Fibroblast of the aortic adventitia (primary cell): ENCODE measurements at regions not wholly inside any gene's neighbourhood (a gene's known extent, or its start where the extent isn't known, plus 50 kb on each side); places are given as distances from the start of the nearest gene placed in this dataset.

Experiments used
- DNase-seq: peaks from one replicate; pipeline ENCODE4 v3.0.0-alpha.2; 2010; ENCODE audit warnings: low read depth
- H3K4me3 ChIP-seq: 2 replicates; pipeline ENCODE4 v1.5.1; 2011; ENCODE audit warnings: low read depth, mild to moderate bottlenecking, control low read depth, low read length, moderate library complexity
- TF ChIP-seq, protein P1 (sequence below): IDR thresholded peaks from 2 replicates; pipeline ENCODE4 v1.5.1; 2011; ENCODE audit warnings: mild to moderate bottlenecking, low read length, control low read depth, inconsistent platforms; ENCODE audit not compliant: insufficient read depth

- no peak for DNase-seq
- TF ChIP-seq, protein P1, sequence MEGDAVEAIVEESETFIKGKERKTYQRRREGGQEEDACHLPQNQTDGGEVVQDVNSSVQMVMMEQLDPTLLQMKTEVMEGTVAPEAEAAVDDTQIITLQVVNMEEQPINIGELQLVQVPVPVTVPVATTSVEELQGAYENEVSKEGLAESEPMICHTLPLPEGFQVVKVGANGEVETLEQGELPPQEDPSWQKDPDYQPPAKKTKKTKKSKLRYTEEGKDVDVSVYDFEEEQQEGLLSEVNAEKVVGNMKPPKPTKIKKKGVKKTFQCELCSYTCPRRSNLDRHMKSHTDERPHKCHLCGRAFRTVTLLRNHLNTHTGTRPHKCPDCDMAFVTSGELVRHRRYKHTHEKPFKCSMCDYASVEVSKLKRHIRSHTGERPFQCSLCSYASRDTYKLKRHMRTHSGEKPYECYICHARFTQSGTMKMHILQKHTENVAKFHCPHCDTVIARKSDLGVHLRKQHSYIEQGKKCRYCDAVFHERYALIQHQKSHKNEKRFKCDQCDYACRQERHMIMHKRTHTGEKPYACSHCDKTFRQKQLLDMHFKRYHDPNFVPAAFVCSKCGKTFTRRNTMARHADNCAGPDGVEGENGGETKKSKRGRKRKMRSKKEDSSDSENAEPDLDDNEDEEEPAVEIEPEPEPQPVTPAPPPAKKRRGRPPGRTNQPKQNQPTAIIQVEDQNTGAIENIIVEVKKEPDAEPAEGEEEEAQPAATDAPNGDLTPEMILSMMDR = no peak
- no peak overlapping the region for H3K4me3 ChIP-seq
Measured at GRCh38 chr6:134725590-134725989, 224.3 kb downstream of the ALDH8A1 start.

GRCh38 chr6:134724771-134725340 lies 225.0 kb downstream of the ALDH8A1 start:
- TF ChIP-seq, protein P1 = no peak
- DNase-seq = no peak
- no peak overlapping the region for H3K4me3 ChIP-seq

DNA sequence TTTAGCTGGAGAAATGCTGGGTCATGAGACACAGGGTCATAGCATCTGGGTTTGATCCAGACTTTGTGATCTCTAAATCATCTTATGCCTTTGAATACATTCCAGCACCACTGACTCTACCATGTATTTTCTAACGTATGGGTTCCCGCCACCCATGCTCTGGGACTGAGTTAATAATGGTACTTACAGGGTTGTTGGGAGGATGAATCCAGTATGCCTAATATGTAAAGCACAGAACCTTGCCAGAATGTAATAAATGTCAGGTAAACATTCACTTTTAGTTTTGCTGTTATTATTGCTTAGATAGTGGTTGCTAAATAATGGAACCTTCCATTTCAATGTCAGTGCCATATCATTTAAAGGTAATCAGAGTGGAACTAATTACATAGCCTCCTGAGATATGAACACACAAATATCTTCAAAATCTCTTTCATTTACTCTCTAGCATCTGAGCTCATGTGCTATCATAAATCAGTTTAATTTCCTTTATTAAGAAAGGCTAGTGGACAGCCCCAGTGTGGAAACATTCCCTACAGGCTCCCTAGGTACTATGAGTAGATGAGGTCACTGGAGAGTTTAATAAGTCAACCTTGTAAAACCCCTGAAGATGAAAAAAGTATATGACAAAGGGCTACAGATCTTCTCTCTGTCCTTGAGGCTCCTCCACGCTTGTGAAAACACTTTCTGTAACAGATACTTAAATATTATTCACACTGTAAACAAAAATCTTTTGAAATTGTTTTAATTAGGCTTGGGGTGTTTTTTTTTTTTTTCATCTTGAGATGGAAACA lies 226.6 kb downstream of the ALDH8A1 start:
- DNase-seq = peak; percentile 51
- TF ChIP-seq, protein P1 = no peak

GRCh38 chr6:134722200-134722870 lies 227.6 kb downstream of the ALDH8A1 start:
- no peak overlapping the region for H3K4me3 ChIP-seq
- TF ChIP-seq, protein P1 = no peak
- DNase-seq = peak; percentile 54

More for the DNA sequence above, 226.6 kb downstream of the ALDH8A1 start:
- no peak overlapping the region for H3K4me3 ChIP-seq

DNA sequence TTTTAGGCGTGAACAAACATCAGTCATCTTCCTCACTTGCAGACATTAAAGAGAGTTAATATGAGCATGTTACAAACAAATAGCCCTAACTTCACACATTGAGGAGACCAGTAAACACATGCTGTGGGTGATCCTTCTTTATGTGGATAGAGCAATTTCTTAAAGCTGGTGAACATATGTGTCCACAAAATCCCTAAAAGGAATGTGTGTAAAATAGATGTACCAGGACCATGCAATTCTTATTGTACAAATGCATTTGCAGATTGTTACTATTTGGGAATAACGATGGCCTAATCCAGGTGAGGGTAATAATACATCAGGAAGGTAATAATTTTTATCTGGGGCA lies 228.9 kb downstream of the ALDH8A1 start:
- TF ChIP-seq, protein P1 = no peak
- no peak for DNase-seq
- H3K4me3 ChIP-seq = no peak overlapping the region

DNA sequence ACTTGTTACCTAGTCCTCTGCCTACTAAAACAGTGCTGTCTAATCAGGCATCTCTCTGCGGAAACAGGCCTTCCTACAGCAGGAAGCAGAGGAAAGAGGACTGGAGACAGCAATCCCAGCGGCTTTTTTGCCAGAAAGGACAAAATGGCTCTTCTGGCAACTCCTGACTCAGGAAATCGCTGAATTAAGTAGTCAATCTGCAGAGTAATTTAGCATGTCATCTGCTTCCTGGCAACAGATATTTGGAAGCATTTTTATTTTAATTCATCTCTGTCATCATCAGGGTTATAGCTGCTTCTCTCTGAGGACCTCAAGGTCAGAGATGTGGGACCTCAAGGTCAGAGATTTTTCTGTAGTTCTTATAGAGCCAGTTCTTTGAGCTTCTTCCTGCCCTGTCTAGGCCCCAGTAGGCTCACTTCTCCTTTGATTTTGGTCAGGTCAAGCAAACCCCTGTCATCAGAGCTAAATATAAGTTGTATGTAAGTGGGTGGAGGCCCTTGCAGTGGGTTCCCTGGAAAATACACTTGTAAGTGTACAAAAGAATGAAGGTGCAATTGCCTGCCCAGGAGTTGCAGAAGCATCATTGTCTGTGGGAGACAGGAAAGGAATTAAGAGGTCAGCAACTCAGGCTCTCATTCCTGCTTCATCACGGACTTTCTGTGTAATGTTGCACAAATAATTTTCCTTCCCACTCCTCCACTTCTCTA lies 229.4 kb downstream of the ALDH8A1 start:
- H3K4me3 ChIP-seq = no peak overlapping the region
- TF ChIP-seq, protein P1 = no peak
- DNase-seq = peak; percentile 41
